ENCODE measurements at regions not wholly inside any gene's neighbourhood (a gene's known extent, or its start where the extent isn't known, plus 50 kb on each side); places are given as distances from the start of the nearest gene placed in this dataset.

- TF ChIP-seq CTCF (IDR thresholded peaks at IDR 0.05) (no peak), POLR2A (IDR thresholded peaks at IDR 0.05) (no peak)
Observed at GRCh38 chr2:185128996-185129395, 530.7 kb downstream of the ZNF804A start.
